ENCODE measurements at regions not wholly inside any gene's neighbourhood (a gene's known extent, or its start where the extent isn't known, plus 50 kb on each side); places are given as distances from the start of the nearest gene placed in this dataset.
A peak's percentile ranks its signal among the peaks of the same experiment; 100 is the strongest.

DNA sequence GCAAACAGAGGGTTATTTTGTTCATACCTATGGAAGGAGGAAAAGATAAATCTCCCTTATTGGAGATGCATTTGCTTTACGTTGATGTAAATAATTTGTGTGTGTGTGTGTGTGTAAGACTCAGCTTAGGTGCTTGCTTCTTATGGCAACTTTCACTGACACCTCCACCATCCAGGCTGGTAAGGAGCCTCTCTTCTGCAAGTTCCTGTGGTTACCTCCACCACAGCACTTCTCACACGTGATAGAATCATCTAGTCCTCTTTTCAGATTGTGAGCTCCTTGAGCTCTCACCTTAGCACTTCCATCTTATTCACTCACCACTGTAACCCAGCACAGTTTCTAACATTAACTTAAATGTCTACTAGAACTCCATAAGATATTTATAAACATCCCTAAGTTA, 553.7 kb downstream of the FGF13 start:
- Histone ChIP-seq H3K4me1 (no peaks in the 10 kb centered on the region), H3K27me3 (no peaks in the 10 kb centered on the region), H3K9me3 (no peaks in the 10 kb centered on the region), H3K4me3 (no peak overlapping the region), H3K36me3 (replicated peaks in 1 of 2; ENCODE audit: insufficient read depth in 1 of 2, low read depth in 2 of 2) (no peaks in the 10 kb centered on the region), H3K27ac (no peak overlapping the region)
- 33 to 47% methylated on average over 2 of the region's 2 CpGs for WGBS, 2 donors
- TF ChIP-seq POLR2A (IDR thresholded peaks at IDR 0.05) = no peak
- TF ChIP-seq, protein P1, sequence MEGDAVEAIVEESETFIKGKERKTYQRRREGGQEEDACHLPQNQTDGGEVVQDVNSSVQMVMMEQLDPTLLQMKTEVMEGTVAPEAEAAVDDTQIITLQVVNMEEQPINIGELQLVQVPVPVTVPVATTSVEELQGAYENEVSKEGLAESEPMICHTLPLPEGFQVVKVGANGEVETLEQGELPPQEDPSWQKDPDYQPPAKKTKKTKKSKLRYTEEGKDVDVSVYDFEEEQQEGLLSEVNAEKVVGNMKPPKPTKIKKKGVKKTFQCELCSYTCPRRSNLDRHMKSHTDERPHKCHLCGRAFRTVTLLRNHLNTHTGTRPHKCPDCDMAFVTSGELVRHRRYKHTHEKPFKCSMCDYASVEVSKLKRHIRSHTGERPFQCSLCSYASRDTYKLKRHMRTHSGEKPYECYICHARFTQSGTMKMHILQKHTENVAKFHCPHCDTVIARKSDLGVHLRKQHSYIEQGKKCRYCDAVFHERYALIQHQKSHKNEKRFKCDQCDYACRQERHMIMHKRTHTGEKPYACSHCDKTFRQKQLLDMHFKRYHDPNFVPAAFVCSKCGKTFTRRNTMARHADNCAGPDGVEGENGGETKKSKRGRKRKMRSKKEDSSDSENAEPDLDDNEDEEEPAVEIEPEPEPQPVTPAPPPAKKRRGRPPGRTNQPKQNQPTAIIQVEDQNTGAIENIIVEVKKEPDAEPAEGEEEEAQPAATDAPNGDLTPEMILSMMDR (IDR thresholded peaks at IDR 0.05) = no peak
- DNase-seq (no peak), ATAC-seq (no peak)
- intact Hi-C loops (cut with DNase I) = no loop called here

DNA sequence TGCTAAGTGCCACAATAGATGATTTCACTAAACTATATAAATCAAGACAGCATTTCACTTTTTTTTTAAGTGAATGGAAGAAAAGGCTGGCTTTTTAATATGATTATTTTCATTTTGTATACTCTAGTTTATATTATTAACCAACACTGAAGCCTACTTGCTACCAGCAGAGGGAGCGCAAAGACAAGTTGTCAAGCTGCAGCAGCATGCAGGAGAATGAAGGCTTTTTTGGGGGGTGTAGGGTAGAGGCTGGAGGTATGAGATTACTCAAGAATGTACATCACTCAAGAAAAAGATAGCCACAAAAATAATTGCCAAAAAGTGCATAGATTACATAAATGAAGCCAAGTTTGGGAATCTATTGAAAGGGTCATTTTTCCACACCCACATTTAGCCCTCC, 519.5 kb downstream of the FGF13 start:
- H3K4me3 ChIP-seq = no peak overlapping the region
- H3K36me3 ChIP-seq (replicated peaks in 1 of 2; ENCODE audit: insufficient read depth in 1 of 2, low read depth in 2 of 2) = no peaks in the 10 kb centered on the region
- no peak overlapping the region for H3K27ac ChIP-seq
- H3K4me1 ChIP-seq = no peaks in the 10 kb centered on the region
- no peaks in the 10 kb centered on the region for H3K27me3 ChIP-seq
- 0 to 6% methylated on average over 1 of the region's 1 CpG for WGBS, 2 donors
- no peak for ATAC-seq
- H3K9me3 ChIP-seq = no peaks in the 10 kb centered on the region
- DNase-seq = peak in 3 of 4 donors; percentile 9 to 46 (median 16)
- no peak for TF ChIP-seq POLR2A (IDR thresholded peaks at IDR 0.05)
- TF ChIP-seq, protein P1 (IDR thresholded peaks at IDR 0.05) = peak; percentile 13 to 54 (median 19)
- intact Hi-C loops (cut with DNase I) = no loop called here

DNA sequence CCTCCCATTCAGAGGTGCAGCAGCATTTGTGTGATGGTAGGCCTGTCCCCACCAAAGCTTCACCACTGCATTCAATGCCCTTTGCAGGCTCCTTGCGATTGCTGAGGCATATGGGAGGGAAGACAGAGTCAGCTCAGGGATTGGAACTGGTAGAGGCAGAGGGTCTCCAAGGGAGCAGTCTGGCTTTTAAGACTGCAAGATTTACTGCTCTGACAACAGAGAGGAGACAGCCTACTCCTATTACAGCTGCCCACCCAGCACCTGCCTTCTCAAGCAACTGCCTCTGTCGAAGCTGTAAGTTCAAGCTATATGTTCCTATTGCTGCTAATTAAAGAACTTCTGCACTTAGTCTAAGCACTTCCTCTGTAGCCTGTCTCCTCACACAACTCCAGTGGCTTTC, 481.8 kb downstream of the FGF13 start:
- Histone ChIP-seq H3K4me3 (no peak overlapping the region), H3K4me1 (no peaks in the 10 kb centered on the region), H3K9me3 (no peaks in the 10 kb centered on the region), H3K36me3 (replicated peaks in 1 of 2; ENCODE audit: insufficient read depth in 1 of 2, low read depth in 2 of 2) (no peaks in the 10 kb centered on the region), H3K27ac (no peak overlapping the region), H3K27me3 (no peaks in the 10 kb centered on the region)
- ATAC-seq (no peak), DNase-seq (no peak)
- intact Hi-C loops (cut with DNase I) = no loop called here
- TF ChIP-seq POLR2A (IDR thresholded peaks at IDR 0.05) = no peak
- TF ChIP-seq, protein P1 (IDR thresholded peaks at IDR 0.05) = no peak
- 29 to 53% methylated on average over 1 to 2 of the region's 2 CpGs for WGBS, 2 donors

DNA sequence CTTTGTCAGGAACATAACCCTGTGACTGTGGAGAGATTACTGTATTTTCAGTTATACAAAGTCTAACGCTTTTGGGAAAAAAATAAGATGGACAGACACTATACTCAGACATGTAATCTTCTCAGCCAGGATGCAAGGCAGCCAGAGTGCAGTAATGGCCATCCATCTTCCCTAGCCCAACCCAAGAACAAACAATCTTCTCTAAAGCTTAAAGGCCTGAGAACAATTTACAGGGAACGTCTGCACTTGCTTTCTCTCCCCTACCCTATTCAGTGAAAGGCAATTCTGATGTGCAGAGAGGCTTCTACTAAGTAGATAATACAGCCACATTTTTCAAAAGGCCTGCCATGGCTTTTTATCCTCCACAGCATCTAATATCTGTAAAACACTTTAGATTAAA, 471.3 kb downstream of the FGF13 start:
- ATAC-seq (no peak), DNase-seq (no peak)
- no peaks in the 10 kb centered on the region for H3K36me3 ChIP-seq (replicated peaks in 1 of 2; ENCODE audit: insufficient read depth in 1 of 2, low read depth in 2 of 2)
- no peak overlapping the region for H3K27ac ChIP-seq
- H3K9me3 ChIP-seq = no peaks in the 10 kb centered on the region
- no peak overlapping the region for H3K4me3 ChIP-seq
- no peaks in the 10 kb centered on the region for H3K27me3 ChIP-seq
- H3K4me1 ChIP-seq = no peaks in the 10 kb centered on the region
- intact Hi-C loops (cut with DNase I) = no loop called here
- WGBS, 2 donors = 23 to 34% methylated on average over 2 of the region's 2 CpGs
- TF ChIP-seq, protein P1 (IDR thresholded peaks at IDR 0.05) = no peak
- no peak for TF ChIP-seq POLR2A (IDR thresholded peaks at IDR 0.05)

DNA sequence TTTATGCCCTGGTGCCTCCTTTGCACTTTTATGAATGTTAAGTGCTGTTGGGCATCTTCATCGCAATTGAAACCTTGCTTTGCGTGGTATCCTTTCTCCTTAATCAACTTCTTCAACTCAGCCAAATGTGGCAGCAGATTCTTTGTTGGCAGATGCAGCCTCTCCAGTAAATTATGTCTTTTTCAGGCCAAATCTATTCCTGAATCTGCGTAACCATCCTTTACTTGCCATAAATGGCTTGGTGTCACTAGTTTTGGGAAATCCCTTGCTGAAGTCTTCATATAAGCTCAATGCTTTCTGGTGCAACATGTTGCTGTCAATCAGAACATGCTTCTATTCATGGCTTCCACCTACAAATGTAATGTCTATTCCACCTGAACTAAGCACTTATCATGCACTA, 457.5 kb downstream of the FGF13 start:
- WGBS, 2 donors = 59 to 82% methylated on average over 3 of the region's 3 CpGs

More for the DNA sequence above, 457.5 kb downstream of the FGF13 start:
- Histone ChIP-seq H3K27ac (no peak overlapping the region), H3K9me3 (no peaks in the 10 kb centered on the region), H3K4me3 (no peak overlapping the region), H3K27me3 (no peaks in the 10 kb centered on the region), H3K4me1 (no peaks in the 10 kb centered on the region), H3K36me3 (replicated peaks in 1 of 2; ENCODE audit: insufficient read depth in 1 of 2, low read depth in 2 of 2) (no peaks in the 10 kb centered on the region)
- DNase-seq = no peak
- no peak for ATAC-seq
- TF ChIP-seq, protein P1 (IDR thresholded peaks at IDR 0.05) = no peak
- TF ChIP-seq POLR2A (IDR thresholded peaks at IDR 0.05) = no peak
- intact Hi-C loops (cut with DNase I) = no loop called here
